ENCODE measurements at regions not wholly inside any gene's neighbourhood (a gene's known extent, or its start where the extent isn't known, plus 50 kb on each side); places are given as distances from the start of the nearest gene placed in this dataset.

DNA sequence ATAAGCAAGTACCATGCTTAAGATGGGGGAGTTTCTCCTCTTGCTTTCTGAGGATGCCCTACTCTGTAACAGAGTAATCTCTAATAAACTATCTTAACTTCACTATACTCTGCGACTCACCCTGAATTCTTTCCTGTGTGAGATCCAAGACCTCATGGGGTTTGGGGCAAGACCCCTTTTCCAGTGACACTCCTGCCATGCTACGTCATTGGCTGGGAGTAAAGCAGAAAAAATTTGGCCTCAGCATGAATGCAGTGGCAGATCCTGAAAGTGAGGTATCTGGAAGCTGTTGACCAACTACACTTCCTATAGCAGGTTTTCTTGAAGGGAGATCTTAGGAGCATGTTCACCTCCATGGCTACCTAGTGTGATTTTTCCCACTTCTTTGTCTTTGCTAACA lies 109.1 kb upstream of the MED14 start:
- TF ChIP-seq POLR2AphosphoS5 (IDR thresholded peaks at IDR 0.05; ENCODE audit: low read depth, low read length) = no peak
- no peak for TF ChIP-seq POLR2A (IDR thresholded peaks at IDR 0.05; ENCODE audit: low read depth, low read length)

All from GM12892 (cell line).